GM23248 (cell line): ENCODE measurements at regions not wholly inside any gene's neighbourhood (a gene's known extent, or its start where the extent isn't known, plus 50 kb on each side); places are given as distances from the start of the nearest gene placed in this dataset.

ENCODE experiments used
- DNase-seq: peaks from one replicate; pipeline ENCODE4 v3.0.0-alpha.2; 2015
- H2AFZ ChIP-seq: fragments of 200-600 bp; sonication (generic); 2 replicates; pipeline ENCODE4 v1.6.1; 2016; ENCODE audit warnings: antibody characterized with exemption
- H3F3A ChIP-seq: fragments of 200-600 bp; sonication (generic); 2 replicates; pipeline ENCODE4 v1.6.1; 2016; ENCODE audit warnings: mild to moderate bottlenecking, antibody characterized with exemption, mixed run types; ENCODE audit not compliant: insufficient read depth
- H3K27ac ChIP-seq: fragments of 200-600 bp; sonication (generic); 2 replicates; pipeline ENCODE4 v1.5.1; 2016; ENCODE audit warnings: mild to moderate bottlenecking
- H3K27me3 ChIP-seq: fragments of 200-600 bp; sonication (generic); replicated peaks from 2 replicates; pipeline ENCODE4 v1.6.1; 2016; ENCODE audit warnings: mild to moderate bottlenecking; ENCODE audit not compliant: insufficient read depth
- H3K36me3 ChIP-seq: fragments of 200-600 bp; sonication (generic); 2 replicates; pipeline ENCODE4 v1.6.1; 2016; ENCODE audit warnings: low read depth, mild to moderate bottlenecking
- H3K4me1 ChIP-seq: fragments of 200-600 bp; sonication (generic); 2 replicates; pipeline ENCODE4 v1.6.1; 2016; ENCODE audit warnings: mild to moderate bottlenecking; ENCODE audit not compliant: insufficient read depth
- H3K4me2 ChIP-seq: fragments of 200-600 bp; sonication (generic); one replicate; pipeline ENCODE4 v1.6.1; 2016; ENCODE audit warnings: mild to moderate bottlenecking; ENCODE audit not compliant: unreplicated experiment
- H3K4me3 ChIP-seq: fragments of 200-600 bp; sonication (generic); 2 replicates; pipeline ENCODE4 v1.5.1; 2016; ENCODE audit warnings: mild to moderate bottlenecking
- H3K79me2 ChIP-seq: fragments of 200-600 bp; sonication (generic); 2 replicates; pipeline ENCODE4 v1.6.1; 2016; ENCODE audit warnings: mild to moderate bottlenecking; ENCODE audit not compliant: insufficient read depth
- H3K9ac ChIP-seq: fragments of 200-600 bp; sonication (generic); 2 replicates; pipeline ENCODE4 v1.6.1; 2016; ENCODE audit warnings: mild to moderate bottlenecking
- H3K9me2 ChIP-seq: fragments of 200-600 bp; sonication (generic); 2 replicates; pipeline ENCODE4 v1.6.1; 2016; ENCODE audit warnings: mixed run types, mild to moderate bottlenecking, moderate library complexity; ENCODE audit not compliant: insufficient read depth
- H3K9me3 ChIP-seq: fragments of 200-600 bp; sonication (generic); one replicate; pipeline ENCODE4 v1.6.1; 2017; ENCODE audit warnings: low read depth
- H4K20me1 ChIP-seq: fragments of 200-600 bp; sonication (generic); 2 replicates; pipeline ENCODE4 v1.6.0; 2016; ENCODE audit not compliant: insufficient read depth
- EZH2 ChIP-seq: fragments of 200-600 bp; sonication (generic); IDR thresholded peaks from 2 replicates; pipeline ENCODE4 v1.6.1; 2018; ENCODE audit warnings: antibody characterized with exemption, mild to moderate bottlenecking; ENCODE audit not compliant: insufficient read depth, poor library complexity, severe bottlenecking
- EZH2phosphoT487 ChIP-seq: fragments of 200-600 bp; sonication (generic); IDR thresholded peaks from 2 replicates; pipeline ENCODE4 v1.6.1; 2018; ENCODE audit warnings: antibody characterized with exemption, moderate library complexity, mild to moderate bottlenecking, low read depth; ENCODE audit not compliant: insufficient read depth
- WGBS, 2 experiments: methylation state at CpG; one replicate each; pipeline ENCODE4 v1.1.6; 2015 to 2017; ENCODE audit warnings: low lambda C conversion rate in 2 of 2, low coverage in 1 of 2; ENCODE audit errors: missing lambda C conversion rate in 2 of 2; 5-methylcytosine and 5-hydroxymethylcytosine counted together
- in situ Hi-C: fragments of 300-500 bp; cut with MboI; formaldehyde crosslinking; loops from 2 replicates; pipeline ENCODE4 v1.15.0; 2020

DNA sequence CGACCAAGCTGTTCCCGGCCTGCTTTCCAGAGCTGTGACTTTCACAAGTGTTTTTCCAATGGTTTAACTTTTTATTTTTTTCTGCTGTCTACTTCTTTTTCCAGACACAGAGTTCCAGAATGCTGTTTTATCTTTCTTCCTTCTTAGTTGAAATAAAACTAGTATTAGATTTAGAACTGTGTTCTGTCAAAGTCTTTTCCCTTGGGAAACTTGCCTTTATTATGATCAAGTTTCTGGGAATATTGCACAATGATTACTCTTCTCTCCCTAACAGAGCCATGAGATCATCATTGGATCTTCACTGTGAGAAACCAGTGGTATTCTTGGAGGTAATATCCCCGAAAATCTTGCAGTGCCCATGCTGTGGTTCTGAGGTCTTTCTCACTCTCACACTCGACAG is 104.9 kb upstream of the KCND2 start:
- Histone ChIP-seq H3K4me1 (peaks cover 26% of the 10 kb centered on the region), H3K27me3 (no peaks in the 10 kb centered on the region), H3K4me3 (no peak overlapping the region), H3K79me2 (no peaks in the 10 kb centered on the region), H3K27ac (peak overlapping the region; percentile 73), H3K9me3 (no peaks in the 10 kb centered on the region), H3F3A (peaks cover 6% of the 10 kb centered on the region; the same call in 1 of the 2 replicates), H3K9me2 (no peaks in the 10 kb centered on the region), H2AFZ (0 out of 2 replicates have a peak overlapping the region, but pooled peaks have one; percentile 6), H3K36me3 (no peaks in the 10 kb centered on the region), H3K4me2 (peak overlapping the region; percentile 5), H3K9ac (peak overlapping the region; percentile 25; the same call in 1 of the 2 replicates), H4K20me1 (no peaks in the 10 kb centered on the region)
- 5 to 14% methylated on average over 4 of the region's 4 CpGs for WGBS, 2 experiments
- TF ChIP-seq EZH2phosphoT487 (no peak), EZH2 (no peak)
- DNase-seq: peak; percentile 81
- in situ Hi-C loops: no loop called here

DNA sequence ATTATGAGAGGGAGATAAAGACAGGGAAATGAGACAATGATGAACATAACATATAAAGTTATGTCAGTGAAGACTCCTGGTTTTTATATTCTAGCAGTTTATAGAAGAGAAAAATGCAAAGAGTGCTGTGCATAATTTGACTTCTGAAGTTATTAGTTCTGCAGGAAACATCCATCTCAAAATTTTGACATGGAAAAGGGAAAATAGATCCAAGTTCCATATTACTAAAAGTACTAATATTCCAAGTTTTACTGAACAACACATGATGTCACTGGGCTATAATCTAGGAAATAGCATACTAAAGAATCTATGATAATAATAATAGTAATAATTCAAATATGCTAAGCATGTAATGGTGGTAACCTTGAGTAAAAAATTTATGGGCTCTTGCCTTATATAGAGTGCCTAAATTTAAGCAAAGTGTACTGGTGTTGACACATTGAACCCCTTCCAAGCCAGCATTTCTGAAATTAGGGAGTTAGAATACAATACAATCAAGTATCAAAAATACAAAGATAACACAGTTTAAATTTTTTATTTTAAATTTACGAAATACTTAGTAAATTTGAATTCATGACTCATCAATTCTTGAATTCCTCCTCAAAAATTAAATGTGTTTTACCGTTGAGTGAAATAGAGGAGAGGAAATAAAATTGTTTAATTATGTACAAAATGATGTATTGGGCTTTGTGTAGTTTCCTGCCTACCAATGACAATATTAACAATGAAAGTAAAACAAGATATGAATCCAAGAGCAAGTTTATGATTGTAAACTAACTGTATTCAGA is 102.8 kb upstream of the KCND2 start:
- WGBS, 2 experiments: 3 to 4% methylated on average over 2 of the region's 2 CpGs
- in situ Hi-C loops: no loop called here
- Histone ChIP-seq H3K36me3 (no peaks in the 10 kb centered on the region), H3K4me1 (peaks cover 26% of the 10 kb centered on the region), H3K27ac (peak overlapping the region; percentile 64), H3F3A (peaks cover 6% of the 10 kb centered on the region; the same call in 1 of the 2 replicates), H3K9me2 (no peaks in the 10 kb centered on the region), H3K9me3 (no peaks in the 10 kb centered on the region), H3K4me3 (no peak overlapping the region), H4K20me1 (no peaks in the 10 kb centered on the region), H2AFZ (0 out of 2 replicates have a peak overlapping the region, but pooled peaks have one; percentile 3), H3K79me2 (no peaks in the 10 kb centered on the region), H3K27me3 (no peaks in the 10 kb centered on the region), H3K4me2 (no peak overlapping the region), H3K9ac (no peak overlapping the region)
- DNase-seq: peak; percentile 14
- TF ChIP-seq EZH2: no peak
- TF ChIP-seq EZH2phosphoT487: no peak

DNA sequence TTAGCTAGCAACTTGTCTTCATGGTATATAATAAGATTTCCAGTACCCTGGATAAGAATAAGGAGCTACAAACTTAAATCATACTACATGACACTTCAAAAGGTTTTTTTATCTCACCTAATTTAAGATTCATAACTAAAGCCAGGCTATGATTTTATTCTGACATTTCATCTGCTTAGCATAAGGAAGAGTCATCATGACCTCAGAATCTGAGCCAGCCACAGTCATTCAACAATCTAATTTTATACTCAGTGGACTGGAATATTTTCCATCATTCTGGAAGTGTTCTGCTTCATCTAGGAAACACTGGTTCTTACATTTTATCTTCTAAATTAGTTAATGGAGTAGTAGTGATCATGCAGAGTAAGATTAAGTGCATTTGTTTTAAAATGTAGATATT is 102.1 kb upstream of the KCND2 start:
- H3K9me2 ChIP-seq: no peaks in the 10 kb centered on the region
- no peak overlapping the region for H3K4me3 ChIP-seq
- H2AFZ ChIP-seq: 0 out of 2 replicates have a peak overlapping the region, but pooled peaks have one; percentile 3
- H4K20me1 ChIP-seq: no peaks in the 10 kb centered on the region
- H3K79me2 ChIP-seq: no peaks in the 10 kb centered on the region
- no peak overlapping the region for H3K4me2 ChIP-seq
- H3K9me3 ChIP-seq: no peaks in the 10 kb centered on the region
- DNase-seq: peak; percentile 64
- no peak overlapping the region for H3K9ac ChIP-seq
- H3K27me3 ChIP-seq: no peaks in the 10 kb centered on the region
- in situ Hi-C loops: no loop called here
- peaks cover 6% of the 10 kb centered on the region; the same call in 1 of the 2 replicates for H3F3A ChIP-seq
- no peaks in the 10 kb centered on the region for H3K36me3 ChIP-seq
- TF ChIP-seq EZH2phosphoT487: no peak
- TF ChIP-seq EZH2: no peak
- H3K27ac ChIP-seq: peak overlapping the region; percentile 64
- peaks cover 26% of the 10 kb centered on the region for H3K4me1 ChIP-seq

DNA sequence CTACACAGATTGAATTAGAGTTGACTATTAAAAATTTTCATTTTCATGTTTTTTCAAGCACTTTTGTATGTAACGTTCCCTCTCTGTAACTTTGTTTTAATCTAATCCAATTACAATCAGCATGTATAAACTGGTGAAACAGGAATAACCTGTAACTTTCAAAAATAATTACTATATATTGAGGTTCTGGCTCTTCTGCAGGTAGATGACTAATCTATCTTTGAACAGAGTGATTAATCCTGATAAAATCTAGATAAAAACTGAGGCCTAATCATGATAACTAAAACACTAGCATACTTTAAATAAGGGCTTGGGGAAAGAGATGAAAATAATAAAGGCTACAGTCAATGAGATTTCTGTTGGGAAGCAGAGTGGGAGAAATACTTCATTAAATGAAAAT is 101.6 kb upstream of the KCND2 start:
- Histone ChIP-seq H2AFZ (0 out of 2 replicates have a peak overlapping the region, but pooled peaks have one; percentile 3), H3K9me2 (no peaks in the 10 kb centered on the region), H3K4me2 (no peak overlapping the region), H3K27ac (peak overlapping the region; percentile 64), H3K4me3 (no peak overlapping the region), H3K27me3 (no peaks in the 10 kb centered on the region), H3K9ac (no peak overlapping the region), H4K20me1 (no peaks in the 10 kb centered on the region), H3K36me3 (no peaks in the 10 kb centered on the region), H3K4me1 (peaks cover 26% of the 10 kb centered on the region), H3K79me2 (no peaks in the 10 kb centered on the region), H3K9me3 (no peaks in the 10 kb centered on the region), H3F3A (peaks cover 6% of the 10 kb centered on the region; the same call in 1 of the 2 replicates)
- 22 to 24% methylated on average over 1 of the region's 1 CpG for WGBS, 2 experiments
- TF ChIP-seq EZH2 (no peak), EZH2phosphoT487 (no peak)
- DNase-seq: no peak
- in situ Hi-C loops: no loop called here
